SU-DHL-6 (cell line): ENCODE measurements at regions not wholly inside any gene's neighbourhood (a gene's known extent, or its start where the extent isn't known, plus 50 kb on each side); places are given as distances from the start of the nearest gene placed in this dataset.

Experiments used
- H2AFZ ChIP-seq: fragments of 200-600 bp; sonication (generic); 2 replicates; pipeline ENCODE4 v1.6.1; 2014; ENCODE audit warnings: low read depth, mild to moderate bottlenecking, moderate library complexity, mixed read lengths, antibody characterized with exemption, low read length; ENCODE audit not compliant: severe bottlenecking
- H3F3A ChIP-seq: fragments of 200-600 bp; shearing (Covaris generic); 2 replicates; pipeline ENCODE4 v1.6.0; 2016; ENCODE audit warnings: antibody characterized with exemption, mild to moderate bottlenecking; ENCODE audit not compliant: insufficient read depth
- H3K27ac ChIP-seq: fragments of 200-600 bp; sonication (generic); 2 replicates; pipeline ENCODE4 v1.5.1; 2016; ENCODE audit warnings: low read depth, mild to moderate bottlenecking, low read length, moderate library complexity, mixed read lengths
- H3K27me3 ChIP-seq: fragments of 200-600 bp; sonication (generic), shearing (Covaris generic); 2 replicates; pipeline ENCODE4 v1.6.0; 2014; ENCODE audit warnings: mild to moderate bottlenecking, low read length
- H3K36me3 ChIP-seq: fragments of 200-600 bp; sonication (generic); 2 replicates; pipeline ENCODE4 v1.6.1; 2014; ENCODE audit warnings: mild to moderate bottlenecking, low read length, mixed read lengths
- H3K4me2 ChIP-seq: fragments of 300-600, 200-600 bp; shearing (Covaris generic), sonication (generic); 2 replicates; pipeline ENCODE4 v1.6.0; 2014; ENCODE audit warnings: low read length, low read depth, mild to moderate bottlenecking; ENCODE audit not compliant: poor library complexity, severe bottlenecking
- H3K4me3 ChIP-seq: fragments of 200-600 bp; sonication (generic); 2 replicates; pipeline ENCODE4 v1.5.1; 2014; ENCODE audit warnings: antibody characterized with exemption, low read length, mild to moderate bottlenecking, mixed read lengths; ENCODE audit not compliant: insufficient read depth, poor library complexity, severe bottlenecking
- H3K79me2 ChIP-seq: fragments of 200-600 bp; sonication (generic); 2 replicates; pipeline ENCODE4 v1.6.1; 2014; ENCODE audit warnings: mild to moderate bottlenecking, low read length, moderate library complexity; ENCODE audit not compliant: insufficient read depth
- H3K9ac ChIP-seq: fragments of 200-600 bp; sonication (generic); 2 replicates; pipeline ENCODE4 v1.7.0; 2014; ENCODE audit warnings: mild to moderate bottlenecking, low read length
- H3K9me2 ChIP-seq: fragments of 200-600 bp; sonication (generic); replicated peaks from 2 replicates; pipeline ENCODE4 v1.6.1; 2014; ENCODE audit warnings: low read length; ENCODE audit not compliant: insufficient read depth
- H3K9me3 ChIP-seq: fragments of 200-600 bp; sonication (generic); 2 replicates; pipeline ENCODE4 v1.6.1; 2014; ENCODE audit warnings: low read length, mixed read lengths; ENCODE audit not compliant: insufficient read depth
- H4K20me1 ChIP-seq: fragments of 200-600 bp; sonication (generic); 2 replicates; pipeline ENCODE4 v1.6.1; 2014; ENCODE audit warnings: low read depth, mild to moderate bottlenecking, antibody characterized with exemption, low read length, moderate library complexity, mixed read lengths
- CTCF ChIP-seq: fragments of 200-600 bp; sonication (generic); IDR thresholded peaks from one replicate; pipeline ENCODE4 v1.5.1; 2017; ENCODE audit warnings: antibody characterized with exemption, mild to moderate bottlenecking, low read length, moderate library complexity; ENCODE audit not compliant: insufficient read depth, poor library complexity, severe bottlenecking
- EZH2phosphoT487 ChIP-seq: fragments of 200-600 bp; sonication (generic), shearing (Covaris generic); conservative IDR thresholded peaks from 2 replicates; pipeline ENCODE4 v1.6.1; 2018; ENCODE audit warnings: mild to moderate bottlenecking, antibody characterized with exemption, low read length, moderate library complexity, mixed read lengths

GRCh38 chr10:55203874-55204273 is 402.8 kb upstream of the PCDH15 start:
- no peak overlapping the region for H3K4me3 ChIP-seq
- H3K9me2 ChIP-seq = no peaks in the 10 kb centered on the region
- H2AFZ ChIP-seq = no peak overlapping the region
- H3K9me3 ChIP-seq = no peaks in the 10 kb centered on the region
- no peaks in the 10 kb centered on the region for H3F3A ChIP-seq
- no peaks in the 10 kb centered on the region for H3K79me2 ChIP-seq
- no peaks in the 10 kb centered on the region for H4K20me1 ChIP-seq
- no peaks in the 10 kb centered on the region for H3K36me3 ChIP-seq
- no peak overlapping the region for H3K27ac ChIP-seq
- H3K9ac ChIP-seq = no peak overlapping the region
- TF ChIP-seq EZH2phosphoT487 (no peak), CTCF (no peak)
- 0 out of 2 replicates have a peak, but pooled peaks cover 4% of the 10 kb centered on the region for H3K27me3 ChIP-seq
- no peak overlapping the region for H3K4me2 ChIP-seq

GRCh38 chr10:55203319-55203718 is 402.3 kb upstream of the PCDH15 start:
- H3K79me2 ChIP-seq = no peaks in the 10 kb centered on the region
- H3K9me3 ChIP-seq = no peaks in the 10 kb centered on the region
- TF ChIP-seq CTCF (no peak), EZH2phosphoT487 (no peak)
- H3K27ac ChIP-seq = no peak overlapping the region
- no peak overlapping the region for H3K9ac ChIP-seq
- no peaks in the 10 kb centered on the region for H3K27me3 ChIP-seq
- no peaks in the 10 kb centered on the region for H3F3A ChIP-seq
- H3K9me2 ChIP-seq = no peaks in the 10 kb centered on the region
- H3K36me3 ChIP-seq = no peaks in the 10 kb centered on the region
- H4K20me1 ChIP-seq = no peaks in the 10 kb centered on the region
- H2AFZ ChIP-seq = no peak overlapping the region
- no peak overlapping the region for H3K4me3 ChIP-seq
- no peak overlapping the region for H3K4me2 ChIP-seq

GRCh38 chr10:55200020-55200419 is 399.0 kb upstream of the PCDH15 start:
- Histone ChIP-seq H4K20me1 (no peaks in the 10 kb centered on the region), H3K36me3 (no peaks in the 10 kb centered on the region), H3K4me2 (no peak overlapping the region), H3K79me2 (no peaks in the 10 kb centered on the region), H3K9me2 (no peaks in the 10 kb centered on the region), H3F3A (no peaks in the 10 kb centered on the region), H3K9me3 (no peaks in the 10 kb centered on the region), H3K27me3 (no peaks in the 10 kb centered on the region), H3K9ac (no peak overlapping the region), H3K27ac (no peak overlapping the region), H2AFZ (no peak overlapping the region), H3K4me3 (no peak overlapping the region)
- no peak for TF ChIP-seq EZH2phosphoT487
- no peak for TF ChIP-seq CTCF
